GM12872 (cell line): ENCODE measurements at regions not wholly inside any gene's neighbourhood (a gene's known extent, or its start where the extent isn't known, plus 50 kb on each side); places are given as distances from the start of the nearest gene placed in this dataset.

Experiments
- CTCF ChIP-seq: IDR thresholded peaks from 3 replicates; pipeline ENCODE4 v1.5.1; 2011; ENCODE audit warnings: low read depth, mild to moderate bottlenecking, low read length, moderate library complexity; ENCODE audit not compliant: insufficient read depth

DNA sequence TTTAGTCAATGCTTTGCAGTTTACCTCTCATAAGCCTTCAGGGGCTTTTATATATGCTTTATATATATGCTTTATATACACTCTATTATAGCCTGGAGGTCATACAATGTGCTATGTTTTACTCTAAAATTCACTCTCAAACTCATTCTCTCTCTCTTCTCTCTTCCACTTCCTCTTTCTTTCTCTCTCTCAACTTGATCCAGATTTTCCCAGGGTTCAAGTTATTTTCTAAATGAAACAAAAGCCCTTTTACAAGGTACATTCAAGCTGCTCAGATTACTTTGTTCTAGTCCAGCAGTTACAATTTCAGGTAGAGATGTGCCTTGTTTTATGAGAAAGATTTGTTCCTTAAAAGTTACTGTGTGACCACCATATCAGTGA lies 79.6 kb upstream of the ACP3 start:
- TF ChIP-seq CTCF = no peak

DNA sequence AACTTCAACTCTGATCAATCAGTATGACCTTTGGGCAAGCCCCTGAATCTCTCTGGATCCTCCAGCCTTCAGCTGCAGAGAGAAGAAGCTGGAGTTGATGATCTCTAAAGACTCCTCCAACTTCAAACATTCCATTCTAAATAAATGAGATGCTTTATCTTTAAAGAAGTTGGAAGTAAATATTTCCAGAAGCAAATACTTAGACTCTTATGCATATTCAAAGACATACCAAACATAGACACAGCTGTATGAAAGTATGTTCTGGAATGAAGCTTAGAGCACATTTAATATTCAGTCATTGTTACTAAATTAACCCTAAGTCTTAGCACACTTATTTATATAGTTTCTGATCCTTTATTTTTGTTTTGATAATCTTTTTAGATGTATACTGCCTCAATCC lies 77.6 kb upstream of the ACP3 start:
- no peak for TF ChIP-seq CTCF

DNA sequence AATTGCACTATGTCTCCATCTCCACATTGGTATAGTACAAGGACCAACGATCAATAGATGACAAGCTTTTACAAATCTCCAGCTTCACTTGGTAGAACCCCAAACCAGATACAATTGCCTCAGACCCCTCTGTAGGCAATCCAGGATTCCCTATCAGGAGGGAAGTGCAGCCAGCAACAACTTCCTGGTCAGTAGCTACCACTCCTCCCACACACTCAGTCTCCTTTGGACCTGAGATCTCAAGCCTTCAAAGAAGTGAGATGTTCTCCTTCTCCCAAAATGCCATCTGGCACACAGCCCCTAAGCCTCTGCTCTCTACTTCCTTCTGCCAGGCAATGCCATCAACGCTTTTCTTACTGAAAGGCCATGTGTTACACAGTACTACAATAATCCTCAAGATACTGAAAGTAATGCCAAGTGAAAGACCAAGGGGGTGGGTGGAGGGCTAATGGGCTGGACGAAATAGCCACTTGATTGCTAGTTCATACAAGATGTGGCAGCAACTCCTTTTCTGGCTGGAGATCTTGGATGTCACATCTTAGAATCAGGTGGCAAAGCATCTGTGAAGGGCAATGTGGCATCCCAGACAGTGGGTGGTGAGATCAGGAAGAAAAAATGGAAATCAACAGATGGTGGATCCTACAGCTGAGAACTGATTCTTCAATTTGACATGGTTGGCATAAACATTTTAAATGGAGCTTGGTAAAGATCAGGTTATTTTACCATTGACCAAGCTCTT lies 75.3 kb upstream of the ACP3 start:
- no peak for TF ChIP-seq CTCF

DNA sequence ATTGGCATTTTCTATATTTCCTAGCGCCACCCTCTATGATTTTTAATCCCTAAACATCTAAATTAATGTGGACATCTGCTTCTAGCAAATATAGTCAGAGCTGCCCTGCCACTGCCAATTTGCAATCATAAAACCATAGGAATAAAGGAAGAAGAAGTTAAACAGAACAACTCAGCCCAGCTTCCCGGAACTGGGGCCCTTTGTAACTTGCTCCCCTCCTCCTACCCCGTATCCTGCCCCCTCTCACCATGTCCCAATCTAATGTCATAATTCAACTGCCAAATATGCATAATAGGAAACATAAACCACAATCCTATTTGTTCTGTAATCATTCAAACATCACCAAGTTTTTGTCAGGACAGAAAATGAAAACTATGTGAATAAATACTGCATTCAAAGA lies 74.4 kb upstream of the ACP3 start:
- TF ChIP-seq CTCF = no peak

DNA sequence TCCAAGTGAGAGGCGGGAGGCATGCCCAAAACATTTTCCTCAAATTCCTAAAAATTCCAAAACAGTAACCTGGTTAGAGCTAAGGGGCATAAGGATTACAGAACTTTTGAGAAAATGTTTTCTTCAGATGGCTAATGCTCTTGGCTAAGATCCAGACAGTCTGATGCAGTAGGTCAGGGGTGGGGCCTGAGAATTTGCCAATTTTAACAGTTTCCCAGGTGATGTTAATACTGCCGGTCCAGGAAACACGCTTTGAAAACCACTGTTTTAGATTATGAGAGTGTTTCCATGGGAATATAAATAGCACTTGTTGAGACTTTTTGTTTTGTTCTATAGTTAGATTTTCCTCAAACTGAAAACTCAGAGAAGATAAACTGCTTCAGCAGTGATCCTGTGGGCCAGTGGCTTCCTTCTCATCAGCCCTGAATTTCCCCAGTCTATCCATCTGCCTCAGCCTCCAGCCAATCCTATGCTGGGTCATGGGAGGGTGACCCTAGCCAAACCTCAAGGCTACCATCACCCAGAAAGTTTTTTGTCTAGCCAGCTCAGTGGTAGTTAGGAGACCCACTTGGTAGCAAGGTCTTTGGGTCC lies 71.6 kb upstream of the ACP3 start:
- TF ChIP-seq CTCF = no peak

DNA sequence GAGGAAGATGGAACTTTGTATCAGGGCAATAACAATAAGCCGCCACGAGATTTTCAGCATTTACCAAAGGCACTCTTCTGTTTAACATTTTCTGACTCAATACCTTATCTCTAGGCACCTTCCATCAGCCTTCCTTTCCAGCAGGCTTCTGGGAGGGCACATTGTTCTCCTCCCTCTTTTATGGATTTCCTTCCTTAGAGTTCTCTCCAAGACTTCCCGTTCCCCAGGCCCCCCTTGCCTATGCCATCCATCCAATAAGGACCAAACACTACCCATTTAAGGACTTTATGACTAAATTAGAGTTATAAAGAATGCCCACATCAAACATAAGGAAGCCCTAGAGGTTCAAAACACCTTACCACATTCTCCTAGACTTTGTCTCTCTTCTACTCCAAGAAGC lies 71.0 kb upstream of the ACP3 start:
- TF ChIP-seq CTCF = no peak

DNA sequence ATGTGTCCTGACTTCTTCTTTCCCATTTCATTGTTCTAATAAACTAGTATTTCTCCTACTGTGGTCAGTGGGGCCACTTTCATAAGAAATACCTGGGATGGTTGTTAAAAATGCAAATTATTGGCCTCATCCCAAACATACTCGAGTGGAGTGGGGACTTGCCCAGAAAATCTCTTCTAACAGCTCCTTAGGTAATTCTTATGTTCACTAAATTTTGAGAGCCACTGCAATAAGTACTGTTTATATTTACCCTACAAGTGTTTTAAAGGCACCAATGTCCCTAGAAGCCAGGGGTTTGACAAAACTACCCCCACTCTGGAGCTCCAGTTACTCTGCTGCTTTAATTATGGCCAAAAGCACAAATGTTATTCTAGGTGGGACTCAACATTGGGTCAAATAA lies 70.0 kb upstream of the ACP3 start:
- no peak for TF ChIP-seq CTCF
